Stimulated activated CD4-positive, alpha-beta T cell treated with anti-CD3 and anti-CD28 coated beads, Interleukin-4, amount 100 ng/mL, for 1 hour (primary cell): ENCODE measurements at regions not wholly inside any gene's neighbourhood (a gene's known extent, or its start where the extent isn't known, plus 50 kb on each side); places are given as distances from the start of the nearest gene placed in this dataset.
"Not testable (repeated sequence)": the region's sequence is repeated elsewhere in the genome, so short reads cannot be mapped to it uniquely, and the experiment has no call there.

Source experiments
- DNase-seq: peaks from one replicate; pipeline ENCODE4 v3.0.0-alpha.2; 2020

GRCh38 chr5:40453689-40454088 is 226.0 kb upstream of the PTGER4 start:
- DNase-seq = no peak

- no peak for DNase-seq
Measured at GRCh38 chr5:40452874-40453624, 226.7 kb upstream of the PTGER4 start.

GRCh38 chr5:40447438-40447837 is 232.3 kb upstream of the PTGER4 start:
- no peak for DNase-seq

- DNase-seq = no peak
Measured at GRCh38 chr5:40446910-40447309, 232.8 kb upstream of the PTGER4 start.

- no peak for DNase-seq
Measured at GRCh38 chr5:40442346-40442745, 237.4 kb upstream of the PTGER4 start.

GRCh38 chr5:40441733-40442132 is 238.0 kb upstream of the PTGER4 start:
- peak; percentile 38 for DNase-seq

- no peak for DNase-seq
Measured at GRCh38 chr5:40440746-40441145, 239.0 kb upstream of the PTGER4 start.

- DNase-seq = peak; percentile 29
Measured at GRCh38 chr5:40439103-40439502, 240.6 kb upstream of the PTGER4 start.

GRCh38 chr5:40438646-40439045 is 241.1 kb upstream of the PTGER4 start:
- DNase-seq = not testable (repeated sequence)

- peak; percentile 26 for DNase-seq
Measured at GRCh38 chr5:40437452-40437861, 242.3 kb upstream of the PTGER4 start.

- DNase-seq = no peak
Measured at GRCh38 chr5:40436535-40437237, 243.0 kb upstream of the PTGER4 start.

GRCh38 chr5:40435706-40436105 is 244.0 kb upstream of the PTGER4 start:
- DNase-seq = not testable (repeated sequence)

- no peak for DNase-seq
Measured at GRCh38 chr5:40432836-40433235, 246.9 kb upstream of the PTGER4 start.

GRCh38 chr5:40431734-40432133 is 248.0 kb upstream of the PTGER4 start:
- no peak for DNase-seq

- DNase-seq = no peak
Measured at GRCh38 chr5:40430101-40430710, 249.5 kb upstream of the PTGER4 start.

GRCh38 chr5:40429258-40430100 is 250.2 kb upstream of the PTGER4 start:
- DNase-seq = no peak

GRCh38 chr5:40428815-40429214 is 250.9 kb upstream of the PTGER4 start:
- no peak for DNase-seq

- no peak for DNase-seq
Measured at GRCh38 chr5:40428126-40428525, 251.6 kb upstream of the PTGER4 start.

- DNase-seq = not testable (repeated sequence)
Measured at GRCh38 chr5:40417046-40417810, 262.5 kb upstream of the PTGER4 start.

- DNase-seq = no peak
Measured at GRCh38 chr5:40416588-40416987, 263.1 kb upstream of the PTGER4 start.

GRCh38 chr5:40416098-40416497 is 263.6 kb upstream of the PTGER4 start:
- DNase-seq = no peak

- DNase-seq = no peak
Measured at GRCh38 chr5:40414922-40415321, 264.8 kb upstream of the PTGER4 start.
